ACHN (cell line): ENCODE measurements at regions not wholly inside any gene's neighbourhood (a gene's known extent, or its start where the extent isn't known, plus 50 kb on each side); places are given as distances from the start of the nearest gene placed in this dataset.

Source experiments
- DNase-seq: peaks from one replicate; pipeline ENCODE4 v3.0.0-alpha.2; 2015
- in situ Hi-C: cut with HindIII; loops from 2 replicates; pipeline ENCODE4 v1.10.0; 2017; ENCODE audit warnings: low sequenced_read_pairs, low pct_ligation_motif_present, low pct_unique_long_range_greater_than_20kb

- in situ Hi-C loops: no loop called here
- DNase-seq: no peak
These were observed 319.5 kb upstream of the ACTBL2 start for GRCh38 chr5:57802131-57802530.

- in situ Hi-C loops: loop anchor here (25.0 kb wide), 1 partner anchor 667 kb away; the partner anchor contains the start of gene PLK2
- no peak for DNase-seq
These were observed 312.6 kb upstream of the ACTBL2 start for GRCh38 chr5:57795203-57795602.

- in situ Hi-C loops: loop anchor here (25.0 kb wide), 1 partner anchor 670 kb away; the partner anchor contains the start of gene PLK2
- DNase-seq: no peak
These were observed 309.3 kb upstream of the ACTBL2 start for GRCh38 chr5:57791875-57792274.

GRCh38 chr5:57785946-57786345 is 303.3 kb upstream of the ACTBL2 start:
- no peak for DNase-seq
- in situ Hi-C loops: loop anchor here (25.0 kb wide), 1 partner anchor 676 kb away; the partner anchor contains the start of gene PLK2

GRCh38 chr5:57784121-57784520 is 301.5 kb upstream of the ACTBL2 start:
- DNase-seq: no peak
- in situ Hi-C loops: loop anchor here (25.0 kb wide), 1 partner anchor 678 kb away; the partner anchor contains the start of gene PLK2

GRCh38 chr5:57783693-57784092 is 301.1 kb upstream of the ACTBL2 start:
- in situ Hi-C loops: loop anchor here (25.0 kb wide), 1 partner anchor 679 kb away; the partner anchor contains the start of gene PLK2
- no peak for DNase-seq

- in situ Hi-C loops: loop anchor here (25.0 kb wide), 1 partner anchor 681 kb away; the partner anchor contains the start of gene PLK2
- no peak for DNase-seq
These were observed 298.3 kb upstream of the ACTBL2 start for GRCh38 chr5:57780961-57781325.

- DNase-seq: peak; percentile 13
- in situ Hi-C loops: loop anchor here (25.0 kb wide), 1 partner anchor 682 kb away; the partner anchor contains the start of gene PLK2
These were observed 297.8 kb upstream of the ACTBL2 start for GRCh38 chr5:57780306-57780960.

- in situ Hi-C loops: loop anchor here (25.0 kb wide), 1 partner anchor 683 kb away; the partner anchor contains the start of gene PLK2
- DNase-seq: peak; percentile 82
These were observed 297.0 kb upstream of the ACTBL2 start for GRCh38 chr5:57779383-57780223.

GRCh38 chr5:57778501-57779091 is 296.0 kb upstream of the ACTBL2 start:
- in situ Hi-C loops: loop anchor here (25.0 kb wide), 1 partner anchor 684 kb away; the partner anchor contains the start of gene PLK2
- DNase-seq: no peak

- no peak for DNase-seq
These were observed 294.6 kb upstream of the ACTBL2 start for GRCh38 chr5:57777174-57777581.

GRCh38 chr5:57776035-57776434 is 293.4 kb upstream of the ACTBL2 start:
- no peak for DNase-seq
- in situ Hi-C loops: loop anchor here (25.0 kb wide), 1 partner anchor 686 kb away; the partner anchor contains the start of gene PLK2

More at GRCh38 chr5:57777174-57777581, 294.6 kb upstream of the ACTBL2 start:
- in situ Hi-C loops: loop anchor here (25.0 kb wide), 1 partner anchor 685 kb away; the partner anchor contains the start of gene PLK2

GRCh38 chr5:57774439-57774838 is 291.8 kb upstream of the ACTBL2 start:
- no peak for DNase-seq

GRCh38 chr5:57772512-57772911 is 289.9 kb upstream of the ACTBL2 start:
- DNase-seq: no peak
- in situ Hi-C loops: no loop called here

More at GRCh38 chr5:57774439-57774838, 291.8 kb upstream of the ACTBL2 start:
- in situ Hi-C loops: no loop called here

- in situ Hi-C loops: no loop called here
- DNase-seq: no peak
These were observed 287.4 kb upstream of the ACTBL2 start for GRCh38 chr5:57770039-57770438.

- in situ Hi-C loops: no loop called here
- no peak for DNase-seq
These were observed 286.1 kb upstream of the ACTBL2 start for GRCh38 chr5:57768745-57769144.

GRCh38 chr5:57764479-57765089 is 282.0 kb upstream of the ACTBL2 start:
- in situ Hi-C loops: no loop called here

GRCh38 chr5:57761513-57761912 is 278.9 kb upstream of the ACTBL2 start:
- in situ Hi-C loops: no loop called here
- no peak for DNase-seq

More at GRCh38 chr5:57764479-57765089, 282.0 kb upstream of the ACTBL2 start:
- no peak for DNase-seq
